Activated CD8-positive, alpha-beta memory T cell treated with anti-CD3 and anti-CD28 coated beads for 24 hours (primary cell): ENCODE measurements at regions not wholly inside any gene's neighbourhood (a gene's known extent, or its start where the extent isn't known, plus 50 kb on each side); places are given as distances from the start of the nearest gene placed in this dataset.
"Not testable (repeated sequence)": the region's sequence is repeated elsewhere in the genome, so short reads cannot be mapped to it uniquely, and the experiment has no call there.

Experiments used
- DNase-seq: peaks from one replicate; pipeline ENCODE4 v3.0.0-alpha.2; 2020

DNA sequence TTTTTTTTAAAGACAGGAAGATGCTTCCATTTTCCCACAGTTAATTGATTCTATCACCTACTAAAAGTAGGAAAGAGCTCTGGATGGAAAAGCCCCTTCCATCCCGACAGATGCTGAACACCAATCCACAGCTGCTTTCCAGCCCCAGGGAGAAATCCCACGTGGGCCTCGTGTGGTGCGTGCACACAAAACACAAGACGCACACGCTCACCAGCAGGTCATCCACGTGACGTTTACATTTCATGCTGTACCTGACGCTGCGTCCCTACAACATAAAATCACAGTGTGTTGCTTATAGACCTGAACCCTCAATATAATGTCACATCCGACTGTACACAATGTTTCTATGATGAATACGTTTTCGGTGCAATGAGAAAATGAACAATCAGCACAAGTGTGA, 50.2 kb upstream of the DACT2 start:
- no peak for DNase-seq

- DNase-seq, result peak; percentile 87
These were observed 50.9 kb upstream of the DACT2 start for GRCh38 chr6:168370310-168370991.

GRCh38 chr6:168371185-168371584, 51.6 kb upstream of the DACT2 start:
- DNase-seq, result no peak

- DNase-seq, result no peak
These were observed 52.0 kb upstream of the DACT2 start for GRCh38 chr6:168371618-168371980.

DNA sequence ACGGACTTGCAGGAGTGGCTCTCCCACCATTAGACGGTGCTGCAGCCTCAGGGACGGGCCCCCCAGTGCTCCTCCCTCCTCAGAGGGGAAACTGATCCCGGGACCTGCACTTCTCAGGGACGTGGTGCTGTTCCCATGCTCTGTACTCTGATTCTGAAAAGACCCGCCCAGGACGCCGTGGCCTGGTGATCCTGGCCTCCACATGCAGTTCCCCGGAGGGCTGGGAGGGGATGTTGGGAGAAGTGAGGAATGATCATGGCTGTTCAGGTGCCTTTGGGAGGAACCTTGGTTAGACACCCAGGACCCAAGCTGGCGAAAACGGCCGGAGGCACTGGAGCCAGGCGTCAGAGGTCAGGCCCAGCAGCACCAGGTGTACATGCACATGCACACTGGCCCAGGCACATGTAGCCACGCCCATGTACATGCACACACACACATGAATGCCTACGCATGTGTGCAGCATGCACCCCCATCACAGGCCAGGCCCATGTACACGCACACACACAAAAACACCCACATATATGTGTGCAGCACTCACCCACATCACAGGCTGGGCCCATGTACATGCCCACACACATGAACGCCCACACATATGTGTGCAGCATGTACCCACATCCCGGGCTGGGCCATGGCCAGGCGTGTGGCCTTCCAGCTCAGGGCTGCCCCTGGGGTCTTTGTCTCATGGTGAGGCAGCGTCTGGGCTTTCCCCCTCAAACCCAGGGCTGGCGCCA, 52.6 kb upstream of the DACT2 start:
- no peak for DNase-seq

DNA sequence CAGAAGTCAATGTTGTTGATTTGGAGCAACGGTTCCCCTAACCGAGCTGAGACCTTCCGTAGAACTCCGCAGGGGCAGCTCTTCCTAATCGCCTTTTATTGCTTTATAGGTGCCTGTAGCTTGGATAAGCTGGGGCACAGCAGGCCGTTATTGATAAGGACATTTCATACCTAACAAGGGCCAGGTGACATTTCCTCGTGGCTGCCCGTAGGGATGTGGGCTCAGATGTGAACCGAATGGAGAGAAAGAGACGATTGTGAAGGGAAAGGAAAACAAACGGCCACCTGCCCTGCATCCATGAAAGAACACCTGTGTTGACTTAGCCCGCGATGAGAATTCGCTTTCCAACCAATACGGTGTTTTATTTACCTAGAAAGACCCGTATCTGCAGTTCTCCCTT, 53.3 kb upstream of the DACT2 start:
- DNase-seq, result no peak

DNA sequence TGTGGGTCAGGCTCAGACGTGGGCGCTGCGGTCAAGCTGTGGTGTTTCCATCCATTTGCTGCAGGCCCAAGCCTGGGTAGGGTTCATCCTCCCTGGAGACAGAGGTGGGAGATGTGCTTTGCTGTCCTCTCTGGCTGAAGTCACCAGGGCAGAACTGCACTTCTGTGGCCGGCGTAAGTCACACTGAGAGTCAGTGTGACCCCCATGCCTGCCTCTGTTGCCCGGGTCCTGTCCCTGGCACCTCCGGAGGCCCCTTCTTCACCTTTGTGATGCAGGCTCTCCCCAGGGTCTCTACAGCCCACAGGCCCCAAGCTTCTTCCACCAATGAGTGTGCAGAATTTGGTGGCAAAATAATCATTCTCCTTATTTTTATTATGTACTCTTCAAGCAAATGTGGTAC, 53.8 kb upstream of the DACT2 start:
- no peak for DNase-seq

GRCh38 chr6:168374051-168374502, 54.5 kb upstream of the DACT2 start:
- no peak for DNase-seq

DNA sequence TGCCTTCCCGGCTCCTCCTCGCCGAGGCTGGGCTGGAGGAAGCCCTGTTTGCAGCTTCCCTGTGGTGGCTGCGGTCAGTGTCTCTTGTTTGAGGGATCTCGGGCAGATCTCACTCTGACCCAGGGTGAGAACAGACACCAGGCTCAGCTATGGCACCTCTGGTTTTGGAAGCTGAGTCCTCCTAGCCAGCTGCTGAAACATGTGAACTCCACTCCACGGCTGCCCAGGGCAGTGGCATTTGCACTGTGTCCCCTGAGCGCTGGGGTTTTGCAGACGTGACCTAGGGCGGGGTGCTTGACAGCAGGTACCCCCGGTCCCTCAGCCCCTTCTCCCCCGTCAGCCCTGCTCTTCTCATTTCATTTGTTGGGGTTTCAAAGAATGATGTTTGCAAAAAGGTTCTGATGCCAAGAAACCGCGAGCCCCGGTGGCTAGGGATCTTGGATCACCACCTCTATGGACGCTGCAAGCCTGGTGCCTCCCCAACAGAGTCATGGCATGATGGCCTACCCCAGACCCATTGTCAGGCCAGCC, 55.0 kb upstream of the DACT2 start:
- no peak for DNase-seq

GRCh38 chr6:168376120-168376519, 56.5 kb upstream of the DACT2 start:
- no peak for DNase-seq

- no peak for DNase-seq
These were observed 57.4 kb upstream of the DACT2 start for GRCh38 chr6:168376811-168377483.

- DNase-seq, result no peak
These were observed 57.9 kb upstream of the DACT2 start for GRCh38 chr6:168377484-168377855.

DNA sequence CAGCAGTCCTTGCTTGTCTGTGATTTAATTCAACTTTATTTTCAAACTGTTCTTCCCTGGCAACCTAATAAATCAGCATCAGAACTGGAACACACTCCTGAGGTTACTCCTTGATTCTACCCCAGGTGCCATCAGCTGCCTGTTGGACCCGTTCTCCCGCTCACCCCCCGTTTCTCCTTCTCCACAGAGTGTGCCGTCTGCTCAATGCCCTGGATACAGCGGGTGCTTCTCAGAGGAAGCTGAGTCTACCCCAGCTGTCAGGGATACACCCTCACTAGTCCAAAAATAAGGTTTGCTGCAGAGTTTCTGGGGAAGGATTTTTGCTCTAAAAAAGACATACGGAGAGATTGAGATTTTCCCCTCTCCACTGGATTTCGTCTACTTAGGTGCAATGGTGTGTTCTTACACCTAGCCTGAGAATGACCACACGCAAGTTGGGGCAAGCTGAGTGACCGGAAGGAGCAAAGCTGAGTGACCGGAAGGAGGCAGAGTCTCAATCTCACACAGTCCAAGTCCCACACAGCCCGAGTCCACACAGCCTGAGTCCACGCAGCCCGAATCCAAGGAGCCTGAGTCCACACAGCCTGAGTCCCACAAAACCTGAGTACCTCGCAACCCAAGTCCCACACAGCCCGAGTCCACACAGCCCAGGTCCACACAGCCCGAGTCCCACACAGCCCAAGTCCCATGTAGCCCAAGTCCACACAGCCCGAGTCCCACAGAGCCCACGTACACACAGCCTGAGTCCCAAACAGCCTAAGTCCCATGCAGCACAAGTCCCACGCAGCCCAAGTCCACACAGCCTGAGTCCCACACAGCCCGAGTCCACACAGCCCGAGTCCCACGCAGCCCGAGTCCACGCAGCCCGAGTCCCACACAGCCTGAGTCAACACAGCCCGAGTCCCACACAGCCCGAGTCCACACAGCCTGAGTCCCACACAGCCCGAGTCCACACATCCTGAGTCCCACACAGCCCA, 58.6 kb upstream of the DACT2 start:
- DNase-seq, result no peak

GRCh38 chr6:168379579-168379978, 60.0 kb upstream of the DACT2 start:
- DNase-seq, result not testable (repeated sequence)

GRCh38 chr6:168380166-168380955, 60.6 kb upstream of the SMOC2 start:
- DNase-seq, result not testable (repeated sequence)

GRCh38 chr6:168380956-168381605, 59.9 kb upstream of the SMOC2 start:
- no peak for DNase-seq

DNA sequence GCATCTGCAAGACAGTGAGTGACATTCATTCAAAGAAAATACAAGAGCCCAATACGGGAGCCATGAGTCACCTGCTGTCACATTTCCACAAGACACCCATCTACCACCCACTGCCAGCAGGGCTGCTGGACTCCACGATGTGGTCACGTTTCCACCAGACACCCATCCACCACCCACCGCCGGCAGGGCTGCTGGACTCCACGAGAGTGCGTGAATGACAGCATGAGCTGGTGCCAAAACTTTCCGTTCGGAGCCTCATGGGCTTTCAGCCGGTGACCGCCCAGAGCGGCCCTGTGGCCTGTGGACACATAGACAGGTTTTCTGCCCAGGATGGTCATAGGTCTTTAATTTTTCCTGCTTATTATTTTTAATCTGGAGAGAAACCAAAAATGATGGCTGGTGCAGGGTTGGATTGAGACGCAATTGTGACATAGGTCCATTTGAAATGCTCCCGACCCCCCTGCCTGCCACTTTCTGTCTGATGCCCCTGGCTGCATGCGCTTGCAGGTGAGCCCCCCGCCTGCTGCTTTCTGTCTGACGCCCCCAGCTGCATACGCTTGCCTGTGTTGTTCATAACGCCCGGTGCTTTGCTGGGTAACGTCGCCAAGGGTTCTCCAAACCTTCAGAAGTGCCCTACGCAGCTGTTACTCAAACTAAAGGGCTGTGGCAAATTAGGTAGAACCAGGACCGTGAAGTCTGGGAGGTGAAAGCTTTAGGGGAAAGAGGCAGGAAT, 59.1 kb upstream of the SMOC2 start:
- no peak for DNase-seq

GRCh38 chr6:168383062-168383854, 57.7 kb upstream of the SMOC2 start:
- DNase-seq, result no peak
